ENCODE measurements at regions not wholly inside any gene's neighbourhood (a gene's known extent, or its start where the extent isn't known, plus 50 kb on each side); places are given as distances from the start of the nearest gene placed in this dataset.

DNA sequence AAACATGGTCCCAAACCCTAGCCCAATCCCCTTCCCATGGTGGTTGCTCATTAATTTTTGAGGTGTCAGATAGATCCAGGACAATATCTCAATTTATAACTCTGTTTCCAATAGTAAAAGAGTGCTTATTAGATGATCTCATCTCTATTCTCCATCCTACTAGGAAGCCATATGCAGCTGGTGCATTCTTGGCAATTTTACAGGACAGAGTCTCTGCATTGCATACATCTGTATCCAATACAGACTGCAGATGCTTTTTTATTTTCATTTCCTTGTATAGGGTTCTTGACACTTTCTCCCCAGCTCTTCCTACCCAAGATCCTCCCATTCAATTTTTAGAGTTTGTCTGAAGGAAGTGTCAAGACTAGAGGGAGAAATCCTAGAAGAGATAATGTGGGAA lies 194.8 kb upstream of the DPH6 start:
- H3K27ac ChIP-seq (ENCODE audit: low read depth, low read length) = no peak overlapping the region
- no peaks in the 10 kb centered on the region for H3K4me1 ChIP-seq (ENCODE audit: control insufficient read depth in 1 of 2, insufficient read depth in 2 of 2, low read length in 2 of 2)
- H3K4me3 ChIP-seq (ENCODE audit: low read depth in 1 of 2, low read length in 2 of 2) = no peak overlapping the region
- no peaks in the 10 kb centered on the region for H3K27me3 ChIP-seq (ENCODE audit: control insufficient read depth in 1 of 2, insufficient read depth in 2 of 2, low read length in 2 of 2)
- H3K36me3 ChIP-seq (ENCODE audit: control insufficient read depth in 1 of 2, insufficient read depth in 2 of 2, low read length in 2 of 2) = no peaks in the 10 kb centered on the region
- no peaks in the 10 kb centered on the region for H3K9me3 ChIP-seq (ENCODE audit: control insufficient read depth in 1 of 2, low read length in 2 of 2)
- no peak overlapping the region for H3K9ac ChIP-seq (ENCODE audit: low read depth in 1 of 2, low read length in 2 of 2)

DNA sequence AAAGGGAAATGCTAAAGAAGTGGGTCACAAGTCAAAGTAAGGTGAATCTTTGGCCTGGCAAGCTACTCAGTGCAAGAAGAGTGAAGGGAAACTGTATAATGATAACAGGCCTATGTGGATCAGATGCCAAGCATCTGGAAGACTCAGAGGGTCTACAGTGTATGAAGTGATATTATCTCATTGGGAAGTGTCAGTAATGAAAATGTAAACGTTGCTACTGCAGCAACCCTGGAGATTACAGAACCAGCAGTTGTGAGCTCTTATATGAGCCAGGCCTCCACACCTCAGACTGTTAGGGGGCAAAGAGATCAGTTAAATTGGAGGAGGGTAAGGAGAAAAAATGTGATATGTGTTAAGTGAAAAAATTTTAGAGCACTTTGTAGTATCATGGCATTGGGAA lies 195.4 kb upstream of the DPH6 start:
- Histone ChIP-seq H3K4me3 (ENCODE audit: low read depth in 1 of 2, low read length in 2 of 2) (no peak overlapping the region), H3K9ac (ENCODE audit: low read depth in 1 of 2, low read length in 2 of 2) (no peak overlapping the region), H3K27ac (ENCODE audit: low read depth, low read length) (no peak overlapping the region), H3K27me3 (ENCODE audit: control insufficient read depth in 1 of 2, insufficient read depth in 2 of 2, low read length in 2 of 2) (no peaks in the 10 kb centered on the region), H3K9me3 (ENCODE audit: control insufficient read depth in 1 of 2, low read length in 2 of 2) (no peaks in the 10 kb centered on the region), H3K36me3 (ENCODE audit: control insufficient read depth in 1 of 2, insufficient read depth in 2 of 2, low read length in 2 of 2) (no peaks in the 10 kb centered on the region), H3K4me1 (ENCODE audit: control insufficient read depth in 1 of 2, insufficient read depth in 2 of 2, low read length in 2 of 2) (no peaks in the 10 kb centered on the region)

DNA sequence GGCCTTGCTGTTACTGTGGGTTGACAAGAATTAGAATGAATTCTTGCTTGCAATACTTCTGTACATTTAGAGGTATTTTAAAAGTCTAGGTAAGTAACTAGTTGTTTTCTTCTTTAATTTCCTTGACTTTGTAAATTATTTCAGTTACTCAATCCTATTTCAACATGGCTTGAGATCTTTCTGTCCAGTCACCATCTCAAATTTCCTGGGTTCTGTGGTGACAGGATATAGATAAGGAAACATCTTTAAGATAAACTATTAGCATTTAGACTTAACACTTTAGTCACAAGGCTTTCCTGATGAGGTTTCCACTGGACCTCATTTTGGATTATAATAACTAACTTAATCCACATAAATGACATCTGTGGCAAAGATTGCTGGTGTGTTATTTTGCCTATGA lies 195.9 kb upstream of the DPH6 start:
- Histone ChIP-seq H3K27me3 (ENCODE audit: control insufficient read depth in 1 of 2, insufficient read depth in 2 of 2, low read length in 2 of 2) (no peaks in the 10 kb centered on the region), H3K9me3 (ENCODE audit: control insufficient read depth in 1 of 2, low read length in 2 of 2) (no peaks in the 10 kb centered on the region), H3K4me3 (ENCODE audit: low read depth in 1 of 2, low read length in 2 of 2) (no peak overlapping the region), H3K36me3 (ENCODE audit: control insufficient read depth in 1 of 2, insufficient read depth in 2 of 2, low read length in 2 of 2) (no peaks in the 10 kb centered on the region), H3K9ac (ENCODE audit: low read depth in 1 of 2, low read length in 2 of 2) (no peak overlapping the region), H3K27ac (ENCODE audit: low read depth, low read length) (no peak overlapping the region), H3K4me1 (ENCODE audit: control insufficient read depth in 1 of 2, insufficient read depth in 2 of 2, low read length in 2 of 2) (no peaks in the 10 kb centered on the region)

DNA sequence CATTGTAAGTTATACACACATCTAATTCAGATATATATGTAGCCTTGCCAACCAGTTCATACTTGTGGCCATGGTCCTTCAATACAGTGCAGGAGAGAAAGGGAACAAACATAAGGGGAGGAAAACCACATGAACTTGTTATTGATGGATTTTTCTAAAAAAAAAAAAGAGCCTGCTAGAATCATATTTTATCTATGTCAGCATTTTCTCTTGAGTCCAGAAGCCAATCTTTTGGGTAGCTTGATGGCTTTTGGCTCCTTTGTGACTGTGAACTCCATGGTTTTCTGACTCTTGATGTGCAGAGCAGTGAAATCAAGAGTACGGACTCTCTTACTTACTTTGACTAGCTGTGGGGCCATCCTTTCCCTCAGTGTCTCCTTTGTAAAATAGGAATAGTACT lies 197.4 kb upstream of the DPH6 start:
- H3K9ac ChIP-seq (ENCODE audit: low read depth in 1 of 2, low read length in 2 of 2) = no peak overlapping the region
- H3K4me1 ChIP-seq (ENCODE audit: control insufficient read depth in 1 of 2, insufficient read depth in 2 of 2, low read length in 2 of 2) = no peaks in the 10 kb centered on the region
- H3K9me3 ChIP-seq (ENCODE audit: control insufficient read depth in 1 of 2, low read length in 2 of 2) = no peaks in the 10 kb centered on the region
- H3K4me3 ChIP-seq (ENCODE audit: low read depth in 1 of 2, low read length in 2 of 2) = no peak overlapping the region
- no peaks in the 10 kb centered on the region for H3K27me3 ChIP-seq (ENCODE audit: control insufficient read depth in 1 of 2, insufficient read depth in 2 of 2, low read length in 2 of 2)
- H3K27ac ChIP-seq (ENCODE audit: low read depth, low read length) = no peak overlapping the region
- no peaks in the 10 kb centered on the region for H3K36me3 ChIP-seq (ENCODE audit: control insufficient read depth in 1 of 2, insufficient read depth in 2 of 2, low read length in 2 of 2)

DNA sequence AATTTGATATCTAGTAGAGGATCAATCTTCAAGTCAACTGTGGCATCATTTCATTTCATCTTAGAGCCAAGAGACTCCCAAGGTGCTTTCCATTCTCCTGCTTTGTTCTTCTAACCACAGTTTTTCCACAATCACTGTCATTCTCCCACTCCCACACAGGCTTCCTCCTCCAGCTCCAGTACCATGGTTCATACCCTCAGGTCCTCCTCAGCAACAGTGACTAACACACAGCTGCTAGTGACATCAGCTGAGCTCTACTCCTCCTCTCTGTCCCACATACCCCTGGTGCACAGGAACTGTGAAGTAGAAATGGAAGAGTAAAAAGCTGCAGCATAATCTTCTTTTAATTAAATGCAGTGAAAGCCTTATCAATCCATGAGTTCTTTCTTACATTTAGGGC lies 200.2 kb upstream of the DPH6 start:
- Histone ChIP-seq H3K9ac (ENCODE audit: low read depth in 1 of 2, low read length in 2 of 2) (no peak overlapping the region), H3K27me3 (ENCODE audit: control insufficient read depth in 1 of 2, insufficient read depth in 2 of 2, low read length in 2 of 2) (no peaks in the 10 kb centered on the region), H3K4me1 (ENCODE audit: control insufficient read depth in 1 of 2, insufficient read depth in 2 of 2, low read length in 2 of 2) (no peaks in the 10 kb centered on the region), H3K27ac (ENCODE audit: low read depth, low read length) (no peak overlapping the region), H3K4me3 (ENCODE audit: low read depth in 1 of 2, low read length in 2 of 2) (no peak overlapping the region), H3K36me3 (ENCODE audit: control insufficient read depth in 1 of 2, insufficient read depth in 2 of 2, low read length in 2 of 2) (no peaks in the 10 kb centered on the region), H3K9me3 (ENCODE audit: control insufficient read depth in 1 of 2, low read length in 2 of 2) (no peaks in the 10 kb centered on the region)

DNA sequence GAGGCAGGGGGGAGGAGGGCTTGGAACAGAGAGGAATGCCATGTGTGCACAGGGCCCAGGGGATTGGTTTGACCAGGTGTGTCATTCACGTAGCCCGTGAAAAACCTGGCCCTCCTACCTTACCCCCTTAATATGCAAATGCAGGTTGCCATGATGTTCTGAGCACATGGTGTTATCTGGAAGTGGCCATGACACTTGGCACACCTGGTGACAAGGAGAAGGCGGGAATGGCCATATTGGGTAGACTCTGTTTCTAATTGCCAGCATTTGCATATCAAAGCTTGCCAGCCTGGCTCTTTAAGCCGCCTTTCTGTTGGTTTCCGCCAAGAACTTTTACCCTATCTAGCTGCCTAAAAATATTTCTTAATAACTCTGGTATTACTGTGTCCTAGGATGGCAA lies 202.1 kb upstream of the DPH6 start:
- Histone ChIP-seq H3K27ac (ENCODE audit: low read depth, low read length) (no peak overlapping the region), H3K36me3 (ENCODE audit: control insufficient read depth in 1 of 2, insufficient read depth in 2 of 2, low read length in 2 of 2) (no peaks in the 10 kb centered on the region)

DNA sequence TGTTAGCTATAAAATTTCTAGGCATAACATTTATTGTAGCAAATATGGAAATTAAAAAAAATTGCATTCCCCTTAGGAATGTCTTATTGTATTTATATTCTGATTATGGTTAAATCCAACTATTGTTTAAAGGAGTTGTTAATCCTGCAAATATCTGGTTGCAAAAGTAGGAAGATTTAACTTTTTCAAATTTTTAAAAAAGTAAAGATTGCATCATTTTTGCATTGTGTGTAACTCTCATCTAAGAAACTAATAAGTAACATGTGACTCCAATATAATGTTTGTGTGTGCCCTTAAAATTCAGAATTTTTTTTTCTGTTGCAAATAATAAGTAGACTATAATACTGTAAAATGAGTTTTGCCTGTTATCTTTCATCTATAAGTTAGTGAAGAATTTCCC lies 204.1 kb upstream of the DPH6 start:
- no peaks in the 10 kb centered on the region for H3K36me3 ChIP-seq (ENCODE audit: control insufficient read depth in 1 of 2, insufficient read depth in 2 of 2, low read length in 2 of 2)
- no peak overlapping the region for H3K4me3 ChIP-seq (ENCODE audit: low read depth in 1 of 2, low read length in 2 of 2)
- no peaks in the 10 kb centered on the region for H3K9me3 ChIP-seq (ENCODE audit: control insufficient read depth in 1 of 2, low read length in 2 of 2)
- H3K27ac ChIP-seq (ENCODE audit: low read depth, low read length) = no peak overlapping the region
- H3K9ac ChIP-seq (ENCODE audit: low read depth in 1 of 2, low read length in 2 of 2) = no peak overlapping the region
- no peaks in the 10 kb centered on the region for H3K4me1 ChIP-seq (ENCODE audit: control insufficient read depth in 1 of 2, insufficient read depth in 2 of 2, low read length in 2 of 2)
- no peaks in the 10 kb centered on the region for H3K27me3 ChIP-seq (ENCODE audit: control insufficient read depth in 1 of 2, insufficient read depth in 2 of 2, low read length in 2 of 2)

More for the DNA sequence above, 202.1 kb upstream of the DPH6 start:
- Histone ChIP-seq H3K4me3 (ENCODE audit: low read depth in 1 of 2, low read length in 2 of 2) (no peak overlapping the region), H3K9me3 (ENCODE audit: control insufficient read depth in 1 of 2, low read length in 2 of 2) (no peaks in the 10 kb centered on the region), H3K27me3 (ENCODE audit: control insufficient read depth in 1 of 2, insufficient read depth in 2 of 2, low read length in 2 of 2) (no peaks in the 10 kb centered on the region), H3K9ac (ENCODE audit: low read depth in 1 of 2, low read length in 2 of 2) (no peak overlapping the region), H3K4me1 (ENCODE audit: control insufficient read depth in 1 of 2, insufficient read depth in 2 of 2, low read length in 2 of 2) (no peaks in the 10 kb centered on the region)

DNA sequence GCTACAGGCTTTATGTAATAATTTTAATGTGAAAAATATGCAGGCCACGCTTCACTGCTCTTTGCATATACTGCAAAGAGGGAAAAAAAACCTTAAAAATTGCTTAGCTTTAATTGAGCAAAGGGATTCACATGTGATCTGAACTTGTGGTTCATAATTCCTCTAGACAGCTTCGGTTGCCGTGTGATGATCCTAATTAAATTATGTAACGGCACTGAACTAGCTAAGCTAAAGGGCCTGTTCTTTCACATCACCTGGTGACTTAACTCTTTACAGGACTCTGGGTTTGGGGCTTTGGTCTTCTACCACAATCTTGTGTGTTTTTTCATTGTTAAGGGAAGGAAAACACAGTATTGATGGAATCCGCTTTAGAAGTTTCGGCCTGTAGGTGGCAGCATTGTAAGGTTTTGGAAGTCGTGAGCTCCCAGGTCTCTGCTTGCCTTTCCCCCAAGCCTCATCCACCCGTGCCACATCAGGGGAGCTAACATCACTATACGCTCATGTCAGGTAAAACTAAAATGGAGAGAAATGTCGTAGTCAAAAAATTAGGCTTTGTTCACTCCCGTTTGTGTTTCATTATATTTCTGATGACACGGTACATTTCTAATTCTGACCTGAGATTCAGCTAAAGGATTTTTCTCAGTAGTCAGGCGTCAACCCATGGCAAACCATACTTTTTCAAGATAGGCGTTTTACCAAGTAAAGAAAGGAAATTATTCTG lies 205.6 kb upstream of the DPH6 start:
- Histone ChIP-seq H3K27me3 (ENCODE audit: control insufficient read depth in 1 of 2, insufficient read depth in 2 of 2, low read length in 2 of 2) (no peaks in the 10 kb centered on the region), H3K9me3 (ENCODE audit: control insufficient read depth in 1 of 2, low read length in 2 of 2) (no peaks in the 10 kb centered on the region), H3K27ac (ENCODE audit: low read depth, low read length) (no peak overlapping the region), H3K36me3 (ENCODE audit: control insufficient read depth in 1 of 2, insufficient read depth in 2 of 2, low read length in 2 of 2) (no peaks in the 10 kb centered on the region), H3K4me3 (ENCODE audit: low read depth in 1 of 2, low read length in 2 of 2) (no peak overlapping the region), H3K9ac (ENCODE audit: low read depth in 1 of 2, low read length in 2 of 2) (no peak overlapping the region), H3K4me1 (ENCODE audit: control insufficient read depth in 1 of 2, insufficient read depth in 2 of 2, low read length in 2 of 2) (no peaks in the 10 kb centered on the region)

DNA sequence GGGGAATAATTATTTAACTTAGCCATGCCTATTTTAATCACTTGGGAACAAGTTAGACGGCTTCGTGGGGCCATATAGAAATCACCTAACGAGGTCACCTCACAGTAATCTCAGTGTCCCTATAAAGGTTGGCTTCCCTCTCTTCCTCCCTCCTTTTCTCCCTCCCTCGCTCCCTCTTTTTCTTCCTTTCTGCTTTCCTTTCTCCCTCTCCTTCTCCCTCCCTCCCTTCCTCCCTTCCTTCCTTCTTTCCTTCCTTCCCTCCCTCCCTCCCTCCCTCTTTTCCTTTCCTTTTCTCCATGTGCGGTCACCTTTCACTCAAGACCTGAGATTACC lies 206.1 kb upstream of the DPH6 start:
- Histone ChIP-seq H3K36me3 (ENCODE audit: control insufficient read depth in 1 of 2, insufficient read depth in 2 of 2, low read length in 2 of 2) (no peaks in the 10 kb centered on the region), H3K4me3 (ENCODE audit: low read depth in 1 of 2, low read length in 2 of 2) (no peak overlapping the region), H3K4me1 (ENCODE audit: control insufficient read depth in 1 of 2, insufficient read depth in 2 of 2, low read length in 2 of 2) (no peaks in the 10 kb centered on the region), H3K27me3 (ENCODE audit: control insufficient read depth in 1 of 2, insufficient read depth in 2 of 2, low read length in 2 of 2) (no peaks in the 10 kb centered on the region), H3K9ac (ENCODE audit: low read depth in 1 of 2, low read length in 2 of 2) (no peak overlapping the region), H3K9me3 (ENCODE audit: control insufficient read depth in 1 of 2, low read length in 2 of 2) (no peaks in the 10 kb centered on the region), H3K27ac (ENCODE audit: low read depth, low read length) (no peak overlapping the region)

DNA sequence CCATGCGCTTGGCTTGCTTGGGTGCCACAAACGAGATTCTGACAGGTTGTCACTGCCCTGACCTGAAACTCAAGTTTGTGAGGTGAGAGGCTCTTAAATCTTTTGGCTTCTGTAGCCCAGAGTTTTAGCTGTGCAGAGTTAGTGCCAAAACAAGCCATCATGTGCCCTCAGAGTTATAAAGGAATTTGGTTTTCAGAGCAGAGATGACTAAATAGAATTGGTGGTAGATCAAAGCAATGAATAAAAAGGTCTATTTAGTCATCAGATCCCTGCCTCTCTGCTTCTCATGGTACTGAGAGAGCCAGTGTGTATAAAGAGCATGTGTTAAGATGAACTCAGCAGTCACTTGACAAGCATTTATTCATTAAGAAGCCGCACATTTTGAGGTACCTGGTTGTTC lies 207.5 kb upstream of the DPH6 start:
- Histone ChIP-seq H3K9ac (ENCODE audit: low read depth in 1 of 2, low read length in 2 of 2) (no peak overlapping the region), H3K4me1 (ENCODE audit: control insufficient read depth in 1 of 2, insufficient read depth in 2 of 2, low read length in 2 of 2) (no peaks in the 10 kb centered on the region), H3K27me3 (ENCODE audit: control insufficient read depth in 1 of 2, insufficient read depth in 2 of 2, low read length in 2 of 2) (no peaks in the 10 kb centered on the region), H3K4me3 (ENCODE audit: low read depth in 1 of 2, low read length in 2 of 2) (no peak overlapping the region), H3K27ac (ENCODE audit: low read depth, low read length) (no peak overlapping the region), H3K36me3 (ENCODE audit: control insufficient read depth in 1 of 2, insufficient read depth in 2 of 2, low read length in 2 of 2) (no peaks in the 10 kb centered on the region), H3K9me3 (ENCODE audit: control insufficient read depth in 1 of 2, low read length in 2 of 2) (no peaks in the 10 kb centered on the region)

Measured in duodenal mucosa (tissue), 2 donors.